H1 (cell line): ENCODE measurements at regions not wholly inside any gene's neighbourhood (a gene's known extent, or its start where the extent isn't known, plus 50 kb on each side); places are given as distances from the start of the nearest gene placed in this dataset.

Source experiments
- CTCF ChIA-PET: fragments of 300-600 bp; sonication (Branson Sonifier 250); formaldehyde crosslinking; loops from one replicate; lab custom pipeline; 2021; ENCODE audit not compliant: partially characterized antibody; lab: Charles Lee
- POLR2A ChIA-PET: fragments of 300-600 bp; sonication (Branson Sonifier 250); formaldehyde crosslinking; loops from one replicate; lab custom pipeline; 2021; ENCODE audit warnings: inconsistent platforms; ENCODE audit not compliant: partially characterized antibody; lab: Charles Lee
- DNase-seq, 2 experiments: peaks; one replicate each; pipeline versions ENCODE4 v3.0.0 to v3.0.0-alpha.2; 2010 to 2022; ENCODE audit warnings: low spot score in 2 of 2, low read depth in 1 of 2, mixed read lengths in 1 of 2
- FAIRE-seq: peaks from 2 replicates; lab custom pipeline; 2011; peaks lifted over from hg19 to GRCh38; lab: Jason Lieb, UNC
- H2AFZ ChIP-seq: 2 replicates; pipeline ENCODE4 v1.8.1; 2012; ENCODE audit warnings: low read length, inconsistent platforms
- H2AK5ac ChIP-seq: 2 replicates; pipeline ENCODE4 v1.6.1; 2013; ENCODE audit warnings: low read depth, low read length
- H2BK120ac ChIP-seq: replicated peaks from 2 replicates; pipeline ENCODE3; 2013; ENCODE audit warnings: low read depth, low read length, inconsistent platforms
- H2BK12ac ChIP-seq: 2 replicates; pipeline ENCODE4 v1.6.1; 2013; ENCODE audit warnings: low read depth, low read length
- H2BK15ac ChIP-seq: 2 replicates; pipeline ENCODE4 v1.6.1; 2013; ENCODE audit warnings: low read length
- H2BK20ac ChIP-seq: 2 replicates; pipeline ENCODE4 v1.6.1; 2013; ENCODE audit warnings: low read length
- H2BK5ac ChIP-seq: 2 replicates; pipeline ENCODE4 v1.6.1; 2013; ENCODE audit warnings: low read depth, low read length
- H3K14ac ChIP-seq: 2 replicates; pipeline ENCODE4 v1.6.1; 2013; ENCODE audit warnings: inconsistent platforms; ENCODE audit not compliant: insufficient read length
- H3K18ac ChIP-seq: 2 replicates; pipeline ENCODE4 v1.6.1; 2013; ENCODE audit warnings: low read length; ENCODE audit errors: extremely low read depth
- H3K23ac ChIP-seq: 2 replicates; pipeline ENCODE4 v1.6.1; 2013; ENCODE audit warnings: inconsistent platforms; ENCODE audit not compliant: insufficient read length
- H3K23me2 ChIP-seq: 2 replicates; pipeline ENCODE4 v1.6.1; 2013; ENCODE audit warnings: low read depth, low read length
- H3K27ac ChIP-seq: 2 replicates; pipeline ENCODE4 v1.6.1; 2011; ENCODE audit warnings: low read depth, low read length, inconsistent platforms
- H3K27me3 ChIP-seq, 4 experiments: replicated peaks in 1 of 4; 1 replicate in 1 of 4; 2 replicates in 3 of 4; pipeline versions ENCODE4 v1.6.1 to v1.8.1; 2011 to 2013; ENCODE audit warnings: low read length in 3 of 4, mild to moderate bottlenecking in 3 of 4, inconsistent platforms in 2 of 4, mixed read lengths in 2 of 4, moderate library complexity in 1 of 4; ENCODE audit not compliant: control insufficient read depth in 3 of 4, insufficient read depth in 3 of 4; ENCODE audit errors: extremely low read depth in 1 of 4
- H3K36me3 ChIP-seq, 4 experiments: 2 replicates each; pipeline versions ENCODE4 v1.6.1 to v1.8.1; 2011 to 2013; ENCODE audit warnings: mild to moderate bottlenecking in 4 of 4, low read length in 3 of 4, moderate library complexity in 2 of 4, control low read depth in 1 of 4, inconsistent platforms in 1 of 4; ENCODE audit not compliant: insufficient read depth in 4 of 4, control insufficient read depth in 2 of 4
- H3K4ac ChIP-seq: replicated peaks from 2 replicates; pipeline ENCODE3; 2013; ENCODE audit warnings: low read length, low read depth, mixed read lengths, inconsistent platforms; ENCODE audit not compliant: insufficient read length
- H3K4me1 ChIP-seq, 4 experiments: replicated peaks in 1 of 4; 1 replicate in 1 of 4; 2 replicates in 3 of 4; pipeline versions ENCODE4 v1.6.1 to v1.8.1; 2011 to 2013; ENCODE audit warnings: low read length in 3 of 4, inconsistent platforms in 2 of 4, mixed read lengths in 1 of 4; ENCODE audit not compliant: insufficient read depth in 4 of 4, control insufficient read depth in 3 of 4
- H3K4me2 ChIP-seq, 2 experiments: 2 replicates each; pipeline versions ENCODE4 v1.6.1 to v1.8.1; 2011 to 2013; ENCODE audit warnings: low read depth in 2 of 2, low read length in 2 of 2, control low read depth in 1 of 2, inconsistent platforms in 1 of 2, mild to moderate bottlenecking in 1 of 2; ENCODE audit not compliant: insufficient read depth in 1 of 2
- H3K4me3 ChIP-seq, 4 experiments: fragments of 200-600, 300-600 bp in 1 of 4; sonication (generic), shearing (Covaris generic), sonication (Bioruptor Twin) in 1 of 4; 2 replicates each; pipeline versions ENCODE4 v1.5.1 to v1.8.1; 2011 to 2016; ENCODE audit warnings: low read length in 4 of 4, low read depth in 3 of 4, control low read depth in 2 of 4, inconsistent platforms in 2 of 4, mild to moderate bottlenecking in 2 of 4, mixed read lengths in 1 of 4, moderate library complexity in 1 of 4; ENCODE audit not compliant: insufficient read depth in 2 of 4; ENCODE audit errors: extremely low read depth in 1 of 4
- H3K56ac ChIP-seq: replicated peaks from 2 replicates; pipeline ENCODE3; 2013; ENCODE audit warnings: low read depth, mild to moderate bottlenecking, mixed read lengths, low read length, inconsistent platforms; ENCODE audit not compliant: insufficient read length
- H3K79me1 ChIP-seq: 2 replicates; pipeline ENCODE4 v1.6.1; 2013; ENCODE audit warnings: low read depth, low read length, control low read depth
- H3K79me2 ChIP-seq, 2 experiments: 2 replicates each; pipeline versions ENCODE4 v1.6.1 to v1.8.1; 2012 to 2013; ENCODE audit warnings: low read length in 2 of 2, mild to moderate bottlenecking in 2 of 2, inconsistent platforms in 1 of 2; ENCODE audit not compliant: insufficient read depth in 2 of 2, control insufficient read depth in 1 of 2
- H3K9ac ChIP-seq, 4 experiments: replicated peaks in 1 of 4; 1 replicate in 1 of 4; 2 replicates in 3 of 4; pipeline versions ENCODE4 v1.6.1 to v1.8.1; 2011 to 2013; ENCODE audit warnings: low read depth in 3 of 4, low read length in 3 of 4, control low read depth in 2 of 4, mild to moderate bottlenecking in 2 of 4, moderate library complexity in 2 of 4, inconsistent platforms in 1 of 4; ENCODE audit errors: extremely low read depth in 1 of 4
- H3K9me3 ChIP-seq, 2 experiments: 2 replicates each; pipeline versions ENCODE4 v1.6.1 to v1.8.1; 2012 to 2013; ENCODE audit warnings: mild to moderate bottlenecking in 2 of 2, moderate library complexity in 2 of 2, control low read depth in 1 of 2, inconsistent platforms in 1 of 2, low read depth in 1 of 2, low read length in 1 of 2, mixed read lengths in 1 of 2; ENCODE audit not compliant: insufficient read depth in 2 of 2
- H4K20me1 ChIP-seq, 2 experiments: replicated peaks in 1 of 2; 2 replicates each; pipeline versions ENCODE3 to v1.8.1; 2011 to 2013; ENCODE audit warnings: inconsistent platforms in 2 of 2, low read length in 2 of 2, mild to moderate bottlenecking in 1 of 2; ENCODE audit not compliant: insufficient read depth in 2 of 2, control insufficient read depth in 1 of 2
- H4K5ac ChIP-seq: 2 replicates; pipeline ENCODE4 v1.6.1; 2013; ENCODE audit warnings: low read length, low read depth, mixed read lengths, inconsistent platforms; ENCODE audit not compliant: insufficient read length
- H4K8ac ChIP-seq: 2 replicates; pipeline ENCODE4 v1.8.0; 2013; ENCODE audit warnings: mild to moderate bottlenecking, moderate library complexity, low read length, inconsistent platforms; ENCODE audit not compliant: insufficient read depth; ENCODE audit errors: extremely low read depth
- H4K91ac ChIP-seq: replicated peaks from 2 replicates; pipeline ENCODE3; 2013; ENCODE audit warnings: low read length, mixed read lengths, inconsistent platforms; ENCODE audit not compliant: insufficient read length
- BACH1 ChIP-seq: IDR thresholded peaks from 2 replicates; pipeline ENCODE4 v1.6.1; 2012; ENCODE audit warnings: low read length, improper control_type of control experiment
- EP300 ChIP-seq, 2 experiments: IDR thresholded peaks; 1 replicate in 1 of 2; 2 replicates in 1 of 2; pipeline ENCODE4 v1.6.1; 2011 to 2012; ENCODE audit warnings: low read depth in 2 of 2, low read length in 2 of 2, mild to moderate bottlenecking in 2 of 2, borderline replicate concordance in 1 of 2, inconsistent platforms in 1 of 2, moderate library complexity in 1 of 2
- GABPA ChIP-seq: IDR thresholded peaks from 2 replicates; pipeline ENCODE4 v1.6.1; 2011; ENCODE audit warnings: mild to moderate bottlenecking, low read length, moderate library complexity, borderline replicate concordance; ENCODE audit not compliant: insufficient read depth
- RFX5 ChIP-seq: IDR thresholded peaks from 2 replicates; pipeline ENCODE4 v1.6.1; 2011; ENCODE audit warnings: low read depth, low read length, improper control_type of control experiment, borderline replicate concordance
- SIN3A ChIP-seq, 2 experiments: IDR thresholded peaks in 1 of 2; conservative IDR thresholded peaks in 1 of 2; 2 replicates each; pipeline ENCODE4 v1.6.1; 2011 to 2012; ENCODE audit warnings: low read length in 2 of 2, improper control_type of control experiment in 1 of 2, low read depth in 1 of 2, mild to moderate bottlenecking in 1 of 2
- WGBS, 2 experiments: shearing (Covaris generic) in 1 of 2; methylation state at CpG; one replicate each; pipeline versions ENCODE4 v1.1.6 to v1.1.7; 2013 to 2015; ENCODE audit warnings: low lambda C conversion rate in 2 of 2, mixed read lengths in 2 of 2, inconsistent platforms in 1 of 2, low coverage in 1 of 2, missing lambda C conversion rate in 1 of 2; ENCODE audit not compliant: insufficient replicate concordance in 2 of 2, insufficient coverage in 1 of 2, insufficient read length in 1 of 2; ENCODE audit errors: extremely low coverage in 1 of 2, missing lambda C conversion rate in 1 of 2; 5-methylcytosine and 5-hydroxymethylcytosine counted together

GRCh38 chr11:11756718-11757117, 85.1 kb upstream of the USP47 start:
- Histone ChIP-seq H4K20me1 (no peaks in the 10 kb centered on the region), H3K56ac (no peak overlapping the region), H3K79me1 (no peaks in the 10 kb centered on the region), H3K14ac (no peak overlapping the region), H2BK15ac (no peak overlapping the region), H2BK120ac (no peak overlapping the region), H2BK12ac (no peak overlapping the region), H2BK20ac (no peak overlapping the region), H3K23ac (no peak overlapping the region), H3K18ac (no peak overlapping the region), H3K9ac (no peak overlapping the region), H4K8ac (no peak overlapping the region), H3K4ac (no peak overlapping the region), H3K4me2 (no peak overlapping the region), H2AFZ (no peak overlapping the region), H2BK5ac (no peak overlapping the region), H3K27ac (no peak overlapping the region), H3K36me3 (no peaks in the 10 kb centered on the region), H3K23me2 (no peaks in the 10 kb centered on the region), H3K4me3 (no peak overlapping the region), H2AK5ac (no peak overlapping the region), H4K5ac (no peak overlapping the region), H3K4me1 (peaks cover 0 to 10% (median 3%) of the 10 kb centered on the region in 4 experiments; a peak in 3 of 7 replicates), H3K9me3 (no peaks in the 10 kb centered on the region), H3K79me2 (no peaks in the 10 kb centered on the region), H4K91ac (no peak overlapping the region), H3K27me3 (no peaks in the 10 kb centered on the region)
- CTCF ChIA-PET: interaction anchor here (0.5 to 0.8 kb wide), 3 partner anchors 479 to 729 kb away, joined by 3 read pairs; no protein-coding TSS in a partner anchor
- POLR2A ChIA-PET: no interaction called here
- DNase-seq (no peak), FAIRE-seq (no peak)
- 70% methylated on average over 3 of the region's 3 CpGs; no CpG with 5 or more reads in 1 of the 2 experiments for WGBS, 2 experiments
- TF ChIP-seq RFX5 (no peak), GABPA (no peak), BACH1 (no peak), EP300 (IDR thresholded peaks at IDR 0.05; ENCODE audit: borderline replicate concordance in 1 of 2, low read depth in 2 of 2, low read length in 2 of 2) (no peak), SIN3A (conservative IDR thresholded peaks at IDR 0.05 in 1 of 2, IDR thresholded peaks at IDR 0.05 in 1 of 2; ENCODE audit: low read depth in 1 of 2, low read length in 2 of 2) (no peak)
